DMS153 (cell line): ENCODE measurements at regions not wholly inside any gene's neighbourhood (a gene's known extent, or its start where the extent isn't known, plus 50 kb on each side); places are given as distances from the start of the nearest gene placed in this dataset.

Experiments
- DNase-seq: peaks from one replicate; lab custom pipeline; 2025; lab: John Stamatoyannopoulos, UW

- no peak for DNase-seq
Observed at GRCh38 chr17:73815474-73815873, 171.2 kb upstream of the SDK2 start.

GRCh38 chr17:73819440-73820395 lies 175.5 kb upstream of the SDK2 start:
- DNase-seq: no peak

GRCh38 chr17:73820686-73821448 lies 176.6 kb upstream of the SDK2 start:
- no peak for DNase-seq

- no peak for DNase-seq
Observed at GRCh38 chr17:73821665-73822064, 177.4 kb upstream of the SDK2 start.

- DNase-seq: no peak
Observed at GRCh38 chr17:73822371-73822770, 178.1 kb upstream of the SDK2 start.

GRCh38 chr17:73823684-73824083 lies 179.4 kb upstream of the SDK2 start:
- no peak for DNase-seq

GRCh38 chr17:73824321-73824720 lies 180.1 kb upstream of the SDK2 start:
- DNase-seq: no peak

- no peak for DNase-seq
Observed at GRCh38 chr17:73826181-73826871, 182.1 kb upstream of the SDK2 start.

GRCh38 chr17:73826872-73827228 lies 182.6 kb upstream of the SDK2 start:
- DNase-seq: no peak

- no peak for DNase-seq
Observed at GRCh38 chr17:73827627-73828291, 183.5 kb upstream of the SDK2 start.

- DNase-seq: no peak
Observed at GRCh38 chr17:73829676-73830280, 185.5 kb upstream of the SDK2 start.

- DNase-seq: no peak
Observed at GRCh38 chr17:73831699-73832098, 187.5 kb upstream of the SDK2 start.

- no peak for DNase-seq
Observed at GRCh38 chr17:73833775-73834488, 189.7 kb upstream of the SDK2 start.

- DNase-seq: no peak
Observed at GRCh38 chr17:73834684-73835343, 190.6 kb upstream of the SDK2 start.

- no peak for DNase-seq
Observed at GRCh38 chr17:73835605-73836004, 191.4 kb upstream of the SDK2 start.

GRCh38 chr17:73838815-73839214 lies 194.6 kb upstream of the SDK2 start:
- peak; percentile 20 for DNase-seq

GRCh38 chr17:73840829-73841228 lies 196.6 kb upstream of the SDK2 start:
- DNase-seq: no peak

GRCh38 chr17:73841431-73842060 lies 197.3 kb upstream of the SDK2 start:
- peak; percentile 34 for DNase-seq

- DNase-seq: no peak
Observed at GRCh38 chr17:73847952-73848351, 203.7 kb upstream of the SDK2 start.

- DNase-seq: no peak
Observed at GRCh38 chr17:73850426-73850825, 206.2 kb upstream of the SDK2 start.
